GM19238 (cell line): ENCODE measurements at regions not wholly inside any gene's neighbourhood (a gene's known extent, or its start where the extent isn't known, plus 50 kb on each side); places are given as distances from the start of the nearest gene placed in this dataset.

Experiments
- DNase-seq: peaks from one replicate; pipeline ENCODE4 v3.0.0; 2011; ENCODE audit warnings: low spot score; ENCODE audit not compliant: insufficient read length

GRCh38 chr2:220531216-220531615 is 903.8 kb downstream of the SLC4A3 start:
- DNase-seq, result no peak

GRCh38 chr2:220533485-220533884 is 906.1 kb downstream of the SLC4A3 start:
- DNase-seq, result no peak

- no peak for DNase-seq
Observed at GRCh38 chr2:220539481-220539880, 912.1 kb downstream of the SLC4A3 start.

- no peak for DNase-seq
Observed at GRCh38 chr2:220544049-220544448, 916.6 kb downstream of the SLC4A3 start.

GRCh38 chr2:220550995-220551700 is 923.7 kb downstream of the SLC4A3 start:
- no peak for DNase-seq

- no peak for DNase-seq
Observed at GRCh38 chr2:220552790-220553535, 925.5 kb downstream of the SLC4A3 start.

DNA sequence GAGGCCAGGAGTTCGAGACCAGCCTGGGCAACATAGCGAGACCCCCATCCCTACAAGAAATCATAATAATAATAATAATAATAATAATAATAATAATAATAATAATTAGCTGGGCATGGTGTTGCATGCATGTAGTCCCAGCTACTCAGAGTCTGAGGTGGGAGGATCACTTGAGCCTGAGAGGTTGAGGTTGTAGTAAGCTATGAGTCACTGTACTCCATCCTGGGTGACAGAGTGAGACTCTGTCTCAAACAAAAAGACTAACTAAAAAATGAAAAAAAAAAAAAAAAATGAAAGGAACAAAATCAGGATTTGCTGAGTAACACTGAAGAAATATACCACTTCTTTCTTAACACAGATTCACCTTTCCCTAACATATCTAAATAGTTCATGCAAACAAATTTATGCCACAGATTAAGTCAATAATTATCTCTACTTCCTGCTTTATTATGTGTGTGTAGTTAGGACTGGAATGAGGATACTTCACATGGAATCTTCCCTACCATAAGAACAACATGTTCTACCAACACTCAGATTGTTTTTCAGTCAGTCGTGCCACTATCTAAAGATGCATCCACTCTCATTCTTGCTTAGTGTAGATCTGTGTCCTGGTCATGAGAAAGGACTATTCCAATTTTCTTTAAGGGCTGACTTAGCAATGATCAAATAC is 928.7 kb downstream of the SLC4A3 start:
- DNase-seq, result no peak

DNA sequence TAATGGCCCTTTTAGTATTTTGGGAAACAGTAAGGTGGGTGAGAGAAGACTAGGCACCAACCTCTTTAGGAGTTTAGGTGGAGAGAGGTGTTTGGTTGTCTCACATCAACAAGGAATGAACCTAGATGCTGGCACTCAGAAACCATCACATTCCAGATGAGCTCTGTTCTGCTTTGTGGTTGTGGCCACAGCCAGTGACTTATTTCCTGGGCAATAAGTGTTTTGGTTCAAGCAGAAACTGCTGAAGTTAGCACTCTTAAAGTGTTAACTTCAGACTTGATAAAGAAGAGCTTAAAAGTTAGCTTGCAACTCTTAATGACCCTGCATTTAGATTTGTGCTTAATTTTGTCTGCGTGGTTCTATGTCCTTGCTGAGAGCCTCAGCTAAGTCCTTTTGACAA is 929.2 kb downstream of the SLC4A3 start:
- DNase-seq, result no peak

- no peak for DNase-seq
Observed at GRCh38 chr2:220560192-220560591, 932.8 kb downstream of the SLC4A3 start.

DNA sequence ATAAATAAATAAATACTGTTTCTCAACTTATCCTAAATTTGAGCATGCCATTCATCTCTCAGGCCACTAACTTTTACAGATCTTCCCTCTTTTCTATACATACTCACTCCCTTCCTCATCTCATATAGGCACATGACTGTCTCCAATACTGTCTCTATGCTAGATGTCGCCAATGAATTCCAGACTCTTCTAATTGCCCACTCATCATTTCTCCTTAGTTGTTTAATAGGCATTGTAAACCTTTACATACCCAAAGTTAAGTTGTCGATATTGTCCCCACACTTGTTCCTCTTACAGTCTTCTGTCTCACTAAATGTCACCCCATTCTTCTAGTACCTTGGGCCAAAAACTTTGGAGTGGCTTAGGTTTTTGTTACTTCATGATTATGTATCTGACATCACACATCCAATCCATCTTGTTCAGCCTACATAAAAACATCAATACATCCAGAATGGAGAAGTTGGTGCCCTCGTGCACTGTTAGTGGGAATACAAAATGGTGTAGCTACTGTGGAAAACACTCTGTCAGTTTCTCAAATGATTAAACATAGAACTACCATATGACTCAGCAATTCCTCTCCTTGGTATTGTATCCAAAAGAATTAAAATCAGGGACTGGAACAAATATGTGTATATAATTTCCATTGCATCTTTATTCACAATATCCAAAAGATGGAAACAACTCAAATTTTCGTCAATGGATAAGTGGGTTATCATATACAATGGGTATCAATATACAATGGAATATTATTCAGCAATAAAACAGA is 935.1 kb downstream of the SLC4A3 start:
- DNase-seq, result no peak

GRCh38 chr2:220568296-220568695 is 940.9 kb downstream of the SLC4A3 start:
- DNase-seq, result no peak

DNA sequence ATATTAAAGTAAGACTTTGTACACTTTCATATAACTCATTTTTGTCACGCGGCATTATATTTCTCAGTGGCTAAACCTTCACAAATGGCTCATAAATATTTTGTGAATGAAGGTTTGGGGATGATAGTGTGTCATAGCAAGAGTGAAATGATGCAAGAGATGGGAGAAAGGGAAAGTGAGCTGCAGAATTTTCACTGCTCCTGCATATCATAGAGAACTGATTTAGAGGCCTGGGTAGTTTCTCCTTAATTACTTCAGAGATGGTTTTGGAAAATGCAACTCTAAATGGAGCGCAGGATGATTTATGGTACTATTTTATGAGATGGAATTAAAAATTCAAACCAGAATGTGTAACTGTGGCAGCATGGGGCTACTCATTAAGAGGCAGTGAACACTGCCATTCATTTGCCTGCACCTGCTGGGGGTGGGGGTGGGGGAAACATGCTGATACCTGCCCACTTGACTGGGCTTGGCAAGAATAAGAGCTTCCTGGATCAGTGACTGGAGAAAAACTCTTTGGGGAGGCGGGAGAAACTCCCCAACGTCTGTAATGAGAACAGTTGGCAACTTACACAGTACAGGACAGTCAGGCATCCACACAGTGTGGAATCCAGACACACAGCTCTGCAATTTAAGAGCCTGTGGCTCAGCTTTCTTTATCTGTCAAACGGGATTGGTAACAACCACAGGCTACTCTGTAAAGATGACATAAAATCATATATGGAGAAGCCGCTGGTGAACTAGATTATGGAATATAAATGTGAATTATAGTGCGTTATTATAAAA is 941.9 kb downstream of the SLC4A3 start:
- no peak for DNase-seq

GRCh38 chr2:220572385-220572784 is 945.0 kb downstream of the SLC4A3 start:
- no peak for DNase-seq

DNA sequence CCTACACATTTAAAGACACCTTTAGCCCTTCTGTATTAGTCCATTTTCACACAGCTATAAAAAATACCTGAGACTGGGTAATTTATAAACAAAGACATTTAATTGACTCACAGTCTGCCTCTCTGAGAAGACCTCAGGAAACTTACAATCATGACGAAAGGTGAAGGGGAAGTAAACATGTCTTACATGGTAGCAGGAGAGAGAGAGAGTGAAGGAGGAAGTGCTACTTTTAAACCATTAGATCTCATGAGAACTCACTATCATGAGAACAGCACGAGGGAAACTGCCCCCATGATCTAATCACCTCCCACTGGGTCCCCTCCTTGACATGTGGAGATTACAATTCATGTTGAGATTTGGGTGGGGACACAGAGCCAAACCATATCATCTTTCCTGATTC is 946.6 kb downstream of the SLC4A3 start:
- no peak for DNase-seq

GRCh38 chr2:220575963-220576362 is 948.5 kb downstream of the SLC4A3 start:
- DNase-seq, result no peak

GRCh38 chr2:220579452-220579851 is 952.0 kb downstream of the SLC4A3 start:
- DNase-seq, result no peak

DNA sequence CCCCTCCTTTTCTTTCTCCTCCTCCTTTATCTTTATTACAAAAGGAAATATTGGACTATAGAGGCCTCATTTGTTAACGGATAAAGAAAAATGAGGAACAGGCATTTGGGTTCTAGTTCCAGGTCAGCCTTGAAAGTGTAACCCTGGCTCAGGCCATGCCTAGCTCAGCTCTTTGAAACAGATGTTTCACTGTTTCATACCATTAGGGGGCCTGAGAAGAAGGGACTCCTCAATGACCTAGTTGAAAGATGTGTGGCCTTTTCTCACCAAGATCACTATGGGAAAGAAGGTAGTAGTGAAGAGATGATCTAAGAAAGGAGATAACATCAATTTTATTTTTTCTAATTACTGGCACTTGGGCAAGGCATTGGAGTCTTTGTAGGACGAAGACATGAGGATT is 952.7 kb downstream of the SLC4A3 start:
- DNase-seq, result no peak

- no peak for DNase-seq
Observed at GRCh38 chr2:220583725-220584124, 956.3 kb downstream of the SLC4A3 start.

DNA sequence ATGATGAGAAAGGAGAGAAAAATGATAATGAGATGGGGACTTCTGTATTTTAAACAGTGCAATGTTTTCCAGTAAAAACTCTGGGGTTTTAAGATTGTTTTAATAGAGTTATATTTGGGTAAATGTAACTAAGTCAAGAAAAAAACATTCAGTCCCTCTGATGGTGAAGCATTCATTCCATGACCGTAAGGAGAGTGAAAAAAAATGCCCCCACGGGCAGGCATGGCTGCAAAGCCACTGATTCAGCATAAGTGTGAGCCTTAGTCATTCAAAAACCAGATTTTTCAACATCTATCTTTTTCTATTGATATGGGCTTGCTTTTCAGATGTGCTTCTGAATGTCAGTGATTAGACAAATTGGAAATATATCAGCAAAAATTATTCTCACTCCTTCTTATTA is 957.8 kb downstream of the SLC4A3 start:
- DNase-seq, result no peak

DNA sequence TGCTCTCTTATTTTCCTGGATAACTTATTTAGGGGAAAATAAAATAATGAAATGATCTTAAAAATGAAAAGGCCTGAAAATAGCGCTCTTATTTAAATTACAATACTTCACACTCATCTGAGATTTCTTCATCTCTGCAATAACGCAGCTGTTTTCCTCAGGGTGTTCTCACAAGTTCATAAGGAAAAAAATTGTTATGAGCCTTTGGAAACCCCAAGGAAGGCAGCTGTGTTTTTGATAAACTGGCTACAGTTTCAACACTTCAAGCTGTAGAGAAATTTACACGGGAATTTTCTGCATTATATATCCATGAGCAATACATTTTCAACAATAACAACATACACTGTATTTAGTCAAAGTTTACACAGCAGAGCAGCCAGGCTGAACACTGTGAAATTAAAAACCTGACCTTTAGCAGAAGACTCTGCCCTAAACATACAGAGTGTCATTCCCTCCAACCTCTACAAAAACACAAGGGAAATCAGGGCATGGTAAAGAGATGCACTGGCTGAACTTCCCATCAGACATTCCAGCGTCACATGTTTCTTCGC is 959.6 kb downstream of the SLC4A3 start:
- DNase-seq, result no peak

GRCh38 chr2:220588148-220588547 is 960.7 kb downstream of the SLC4A3 start:
- no peak for DNase-seq
